A204.1 (cell line): ENCODE measurements at regions not wholly inside any gene's neighbourhood (a gene's known extent, or its start where the extent isn't known, plus 50 kb on each side); places are given as distances from the start of the nearest gene placed in this dataset.

Source experiments
- FAIRE-seq: peaks from 2 replicates; lab custom pipeline; 2012; peaks lifted over from hg19 to GRCh38; lab: Jason Lieb, UNC

GRCh38 chr4:35982318-35982717 lies 262.0 kb downstream of the ARAP2 start:
- FAIRE-seq, result no peak

- FAIRE-seq, result no peak
Observed at GRCh38 chr4:35986537-35986936, 257.8 kb downstream of the ARAP2 start.

DNA sequence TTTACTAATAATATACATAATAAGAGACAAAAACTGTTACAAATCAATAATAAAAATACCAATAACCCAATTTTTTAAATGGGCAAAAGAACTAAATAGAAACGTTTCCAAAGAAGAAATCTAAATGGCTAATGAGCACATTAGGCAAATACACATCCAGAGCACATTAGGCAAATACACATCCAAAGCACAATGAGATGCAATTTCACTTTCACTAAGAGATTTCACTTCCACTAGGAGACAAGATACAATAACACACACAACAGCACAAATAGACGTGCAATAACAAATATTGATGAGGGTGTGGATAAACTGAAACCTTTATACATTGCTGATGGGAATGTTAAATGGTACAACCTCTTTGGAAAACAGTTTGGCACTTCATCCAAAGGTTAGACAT lies 250.7 kb downstream of the ARAP2 start:
- FAIRE-seq, result no peak

- no peak for FAIRE-seq
Observed at GRCh38 chr4:36000941-36001557, 243.3 kb downstream of the ARAP2 start.

- FAIRE-seq, result no peak
Observed at GRCh38 chr4:36003051-36003450, 241.3 kb downstream of the ARAP2 start.

DNA sequence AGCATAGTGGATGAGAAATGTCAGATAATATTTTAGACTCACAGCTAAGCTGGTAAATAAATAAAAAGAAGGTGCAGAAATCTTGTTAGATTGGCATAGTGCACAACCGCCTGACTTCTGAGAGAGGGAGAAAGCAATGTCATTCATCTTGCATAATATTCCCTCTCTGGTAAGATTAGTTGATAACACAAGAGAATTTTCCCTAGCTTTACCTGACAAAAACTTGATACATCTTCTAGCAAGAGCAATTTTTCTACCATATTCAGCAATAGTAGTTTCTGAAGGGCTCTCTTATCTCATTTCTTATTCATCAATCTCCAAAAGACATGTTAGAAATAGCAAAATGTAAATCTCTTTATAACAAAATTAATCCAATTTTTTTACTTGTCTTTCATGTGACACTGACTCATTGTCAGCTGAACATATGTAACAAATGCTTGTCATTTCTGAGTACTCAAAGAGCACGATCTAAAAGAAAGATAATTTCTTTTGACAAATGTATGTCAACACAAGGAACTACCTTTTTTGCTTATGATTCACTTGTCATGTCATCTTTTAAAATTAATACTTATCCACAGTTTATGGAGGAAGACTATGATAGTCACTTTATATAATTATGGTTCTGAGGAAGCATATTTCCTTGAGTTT lies 240.0 kb downstream of the ARAP2 start:
- no peak for FAIRE-seq

- FAIRE-seq, result no peak
Observed at GRCh38 chr4:36006226-36006625, 238.1 kb downstream of the ARAP2 start.

DNA sequence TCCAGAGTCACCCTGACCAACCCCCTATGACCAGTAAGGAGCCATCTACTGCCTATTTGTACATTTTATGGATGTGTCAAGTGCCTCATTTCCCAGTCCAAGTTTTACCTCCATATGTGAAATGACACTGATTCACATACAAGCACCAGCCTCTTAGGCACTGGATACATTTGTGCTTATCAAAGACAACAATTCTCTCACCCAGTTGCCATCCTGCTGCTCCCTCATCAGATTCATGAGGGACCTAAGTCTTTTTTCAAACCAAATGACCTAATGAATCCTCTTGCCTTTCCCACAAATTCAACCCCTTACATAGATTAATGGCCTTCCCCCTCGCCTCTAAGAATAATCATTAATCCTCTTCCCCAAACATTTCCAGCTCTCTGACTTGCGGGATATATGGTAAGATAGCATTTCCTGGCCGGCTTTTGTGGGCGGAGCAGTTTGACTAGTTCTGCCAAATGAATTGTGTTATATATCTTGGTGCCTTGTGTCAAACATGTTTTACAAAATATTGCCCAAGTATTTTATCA lies 233.9 kb downstream of the ARAP2 start:
- no peak for FAIRE-seq

- no peak for FAIRE-seq
Observed at GRCh38 chr4:36011381-36011780, 232.9 kb downstream of the ARAP2 start.

GRCh38 chr4:36012503-36012902 lies 231.8 kb downstream of the ARAP2 start:
- no peak for FAIRE-seq

DNA sequence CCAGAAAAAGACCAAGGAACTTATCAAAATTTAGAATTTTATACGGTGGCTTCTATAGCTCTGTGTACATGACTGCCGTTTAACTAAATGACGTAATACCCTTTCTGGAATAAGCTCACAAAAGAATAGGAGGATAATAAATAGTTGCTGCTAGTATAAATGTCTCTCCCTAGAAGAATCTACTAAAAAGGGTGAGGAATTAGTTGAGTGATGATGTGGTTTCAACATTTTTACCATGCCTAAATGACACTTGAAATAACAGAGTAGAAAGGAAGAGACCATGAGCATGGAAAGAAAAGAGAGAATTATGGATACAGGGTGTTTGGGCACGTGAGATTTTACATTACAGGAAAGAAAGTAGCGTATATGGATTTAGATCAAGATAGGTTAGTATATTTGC lies 231.1 kb downstream of the ARAP2 start:
- FAIRE-seq, result no peak
